ENCODE measurements at regions not wholly inside any gene's neighbourhood (a gene's known extent, or its start where the extent isn't known, plus 50 kb on each side); places are given as distances from the start of the nearest gene placed in this dataset.

DNA sequence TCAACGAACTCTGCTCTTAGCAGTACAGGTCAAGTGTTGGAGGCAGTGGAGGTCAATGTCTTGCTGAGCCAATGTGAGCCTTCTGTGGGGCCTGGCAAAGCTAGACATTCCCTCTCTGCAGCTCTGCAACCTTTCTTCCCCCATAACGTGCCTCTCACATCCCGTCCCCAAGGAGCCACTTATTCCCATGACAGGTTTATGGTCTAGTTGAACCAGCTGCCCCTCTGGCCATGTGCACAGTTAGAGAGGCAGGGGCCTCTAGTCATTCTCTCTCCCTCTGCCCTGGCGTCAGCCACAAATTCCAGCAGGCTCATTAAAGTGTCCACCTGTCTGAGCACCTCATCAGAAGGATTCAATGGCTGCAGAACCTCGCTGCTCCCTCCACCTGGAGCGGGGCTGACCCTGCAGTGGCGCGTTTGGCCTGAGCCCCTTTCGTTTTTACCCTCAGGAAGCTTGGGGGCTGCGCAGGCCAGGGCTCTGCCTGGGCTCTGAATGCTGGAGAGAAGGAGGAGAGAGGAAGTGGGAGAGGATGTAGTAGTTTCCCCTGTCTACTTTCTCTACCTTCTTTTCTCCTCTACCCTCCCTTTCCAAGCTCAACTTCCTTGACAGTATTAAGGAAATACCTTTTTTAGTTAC, 302.1 kb upstream of the B3GAT1 start (continued):
- TF ChIP-seq, protein P1, sequence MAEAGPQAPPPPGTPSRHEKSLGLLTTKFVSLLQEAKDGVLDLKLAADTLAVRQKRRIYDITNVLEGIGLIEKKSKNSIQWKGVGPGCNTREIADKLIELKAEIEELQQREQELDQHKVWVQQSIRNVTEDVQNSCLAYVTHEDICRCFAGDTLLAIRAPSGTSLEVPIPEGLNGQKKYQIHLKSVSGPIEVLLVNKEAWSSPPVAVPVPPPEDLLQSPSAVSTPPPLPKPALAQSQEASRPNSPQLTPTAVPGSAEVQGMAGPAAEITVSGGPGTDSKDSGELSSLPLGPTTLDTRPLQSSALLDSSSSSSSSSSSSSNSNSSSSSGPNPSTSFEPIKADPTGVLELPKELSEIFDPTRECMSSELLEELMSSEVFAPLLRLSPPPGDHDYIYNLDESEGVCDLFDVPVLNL (CRISPR knock-in tag; IDR thresholded peaks at IDR 0.05; ENCODE audit: borderline replicate concordance, low read depth), result no peak
- TF ChIP-seq, protein P2, sequence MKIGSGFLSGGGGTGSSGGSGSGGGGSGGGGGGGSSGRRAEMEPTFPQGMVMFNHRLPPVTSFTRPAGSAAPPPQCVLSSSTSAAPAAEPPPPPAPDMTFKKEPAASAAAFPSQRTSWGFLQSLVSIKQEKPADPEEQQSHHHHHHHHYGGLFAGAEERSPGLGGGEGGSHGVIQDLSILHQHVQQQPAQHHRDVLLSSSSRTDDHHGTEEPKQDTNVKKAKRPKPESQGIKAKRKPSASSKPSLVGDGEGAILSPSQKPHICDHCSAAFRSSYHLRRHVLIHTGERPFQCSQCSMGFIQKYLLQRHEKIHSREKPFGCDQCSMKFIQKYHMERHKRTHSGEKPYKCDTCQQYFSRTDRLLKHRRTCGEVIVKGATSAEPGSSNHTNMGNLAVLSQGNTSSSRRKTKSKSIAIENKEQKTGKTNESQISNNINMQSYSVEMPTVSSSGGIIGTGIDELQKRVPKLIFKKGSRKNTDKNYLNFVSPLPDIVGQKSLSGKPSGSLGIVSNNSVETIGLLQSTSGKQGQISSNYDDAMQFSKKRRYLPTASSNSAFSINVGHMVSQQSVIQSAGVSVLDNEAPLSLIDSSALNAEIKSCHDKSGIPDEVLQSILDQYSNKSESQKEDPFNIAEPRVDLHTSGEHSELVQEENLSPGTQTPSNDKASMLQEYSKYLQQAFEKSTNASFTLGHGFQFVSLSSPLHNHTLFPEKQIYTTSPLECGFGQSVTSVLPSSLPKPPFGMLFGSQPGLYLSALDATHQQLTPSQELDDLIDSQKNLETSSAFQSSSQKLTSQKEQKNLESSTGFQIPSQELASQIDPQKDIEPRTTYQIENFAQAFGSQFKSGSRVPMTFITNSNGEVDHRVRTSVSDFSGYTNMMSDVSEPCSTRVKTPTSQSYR (CRISPR knock-in tag; IDR thresholded peaks at IDR 0.05), result no peak
- TF ChIP-seq FOXJ3 (CRISPR knock-in tag; IDR thresholded peaks at IDR 0.05; ENCODE audit: borderline replicate concordance) (no peak), JUN (CRISPR knock-in tag; IDR thresholded peaks at IDR 0.05) (no peak)
- TF ChIP-seq, protein P3, sequence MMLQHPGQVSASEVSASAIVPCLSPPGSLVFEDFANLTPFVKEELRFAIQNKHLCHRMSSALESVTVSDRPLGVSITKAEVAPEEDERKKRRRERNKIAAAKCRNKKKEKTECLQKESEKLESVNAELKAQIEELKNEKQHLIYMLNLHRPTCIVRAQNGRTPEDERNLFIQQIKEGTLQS (CRISPR knock-in tag; conservative IDR thresholded peaks at IDR 0.05), result no peak
- TF ChIP-seq, protein P4, sequence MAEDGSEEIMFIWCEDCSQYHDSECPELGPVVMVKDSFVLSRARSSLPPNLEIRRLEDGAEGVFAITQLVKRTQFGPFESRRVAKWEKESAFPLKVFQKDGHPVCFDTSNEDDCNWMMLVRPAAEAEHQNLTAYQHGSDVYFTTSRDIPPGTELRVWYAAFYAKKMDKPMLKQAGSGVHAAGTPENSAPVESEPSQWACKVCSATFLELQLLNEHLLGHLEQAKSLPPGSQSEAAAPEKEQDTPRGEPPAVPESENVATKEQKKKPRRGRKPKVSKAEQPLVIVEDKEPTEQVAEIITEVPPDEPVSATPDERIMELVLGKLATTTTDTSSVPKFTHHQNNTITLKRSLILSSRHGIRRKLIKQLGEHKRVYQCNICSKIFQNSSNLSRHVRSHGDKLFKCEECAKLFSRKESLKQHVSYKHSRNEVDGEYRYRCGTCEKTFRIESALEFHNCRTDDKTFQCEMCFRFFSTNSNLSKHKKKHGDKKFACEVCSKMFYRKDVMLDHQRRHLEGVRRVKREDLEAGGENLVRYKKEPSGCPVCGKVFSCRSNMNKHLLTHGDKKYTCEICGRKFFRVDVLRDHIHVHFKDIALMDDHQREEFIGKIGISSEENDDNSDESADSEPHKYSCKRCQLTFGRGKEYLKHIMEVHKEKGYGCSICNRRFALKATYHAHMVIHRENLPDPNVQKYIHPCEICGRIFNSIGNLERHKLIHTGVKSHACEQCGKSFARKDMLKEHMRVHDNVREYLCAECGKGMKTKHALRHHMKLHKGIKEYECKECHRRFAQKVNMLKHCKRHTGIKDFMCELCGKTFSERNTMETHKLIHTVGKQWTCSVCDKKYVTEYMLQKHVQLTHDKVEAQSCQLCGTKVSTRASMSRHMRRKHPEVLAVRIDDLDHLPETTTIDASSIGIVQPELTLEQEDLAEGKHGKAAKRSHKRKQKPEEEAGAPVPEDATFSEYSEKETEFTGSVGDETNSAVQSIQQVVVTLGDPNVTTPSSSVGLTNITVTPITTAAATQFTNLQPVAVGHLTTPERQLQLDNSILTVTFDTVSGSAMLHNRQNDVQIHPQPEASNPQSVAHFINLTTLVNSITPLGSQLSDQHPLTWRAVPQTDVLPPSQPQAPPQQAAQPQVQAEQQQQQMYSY (CRISPR knock-in tag; IDR thresholded peaks at IDR 0.05), result no peak

DNA sequence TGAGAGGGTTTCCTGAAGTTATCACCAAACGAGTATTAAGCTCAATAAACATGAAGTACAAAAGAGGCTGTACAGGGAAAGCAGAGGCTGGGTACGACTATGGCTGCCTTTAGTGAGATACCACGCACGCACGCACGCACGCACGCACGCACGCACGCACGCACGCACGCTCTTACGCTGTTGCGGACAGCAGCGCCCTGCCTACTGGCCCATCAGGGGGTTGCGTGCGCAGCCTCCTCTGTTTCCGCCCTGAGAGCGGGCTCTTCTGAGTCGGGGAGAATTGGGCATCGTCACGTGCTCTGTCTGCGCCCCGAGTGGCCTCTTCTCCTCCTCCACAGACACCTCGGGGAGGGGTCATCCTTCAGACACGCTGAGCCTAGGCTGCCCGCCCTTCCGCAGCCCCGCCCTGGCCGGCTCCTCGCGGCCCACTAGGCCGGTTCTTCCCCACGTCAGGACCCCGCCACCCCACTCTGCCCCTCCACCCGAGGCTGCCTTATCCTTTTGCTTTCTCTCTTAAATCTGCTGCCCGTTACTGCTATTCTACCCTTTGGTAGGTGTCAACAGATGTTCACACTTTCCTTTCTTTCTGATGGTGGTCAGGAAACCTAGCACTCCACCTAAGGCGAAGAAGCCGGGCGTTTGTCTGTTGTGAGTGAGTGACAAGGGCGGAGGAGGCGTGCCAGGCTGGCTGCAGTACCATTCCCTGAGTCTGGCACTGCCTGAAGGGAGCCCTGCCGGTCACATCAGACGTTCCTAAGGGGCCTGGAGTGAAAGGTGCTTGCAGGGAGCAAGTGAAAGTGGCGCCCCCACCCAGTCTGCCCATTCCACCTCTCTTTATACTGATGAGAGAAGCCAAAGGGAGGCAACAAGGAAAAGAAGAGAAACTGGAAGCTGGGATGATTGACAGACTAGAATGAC, 300.4 kb upstream of the B3GAT1 start:
- no peak overlapping the region for H3K4me3 Mint-ChIP-seq
- ATAC-seq (peak; percentile 53; the same call in 1 of the 2 replicates), DNase-seq (ENCODE audit: low spot score) (no peak)
- no peaks in the 10 kb centered on the region for H3K9me3 Mint-ChIP-seq
- ChIA-PET POLR2A (no interaction called here), CTCF (no interaction called here)
- H3K36me3 Mint-ChIP-seq, result no peaks in the 10 kb centered on the region
- no peak for TF ChIP-seq TEAD1 (CRISPR knock-in tag; IDR thresholded peaks at IDR 0.05)
- TF ChIP-seq, protein P1 (CRISPR knock-in tag; IDR thresholded peaks at IDR 0.05; ENCODE audit: borderline replicate concordance, low read depth), result no peak
- TF ChIP-seq, protein P5, sequence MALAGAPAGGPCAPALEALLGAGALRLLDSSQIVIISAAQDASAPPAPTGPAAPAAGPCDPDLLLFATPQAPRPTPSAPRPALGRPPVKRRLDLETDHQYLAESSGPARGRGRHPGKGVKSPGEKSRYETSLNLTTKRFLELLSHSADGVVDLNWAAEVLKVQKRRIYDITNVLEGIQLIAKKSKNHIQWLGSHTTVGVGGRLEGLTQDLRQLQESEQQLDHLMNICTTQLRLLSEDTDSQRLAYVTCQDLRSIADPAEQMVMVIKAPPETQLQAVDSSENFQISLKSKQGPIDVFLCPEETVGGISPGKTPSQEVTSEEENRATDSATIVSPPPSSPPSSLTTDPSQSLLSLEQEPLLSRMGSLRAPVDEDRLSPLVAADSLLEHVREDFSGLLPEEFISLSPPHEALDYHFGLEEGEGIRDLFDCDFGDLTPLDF (CRISPR knock-in tag; IDR thresholded peaks at IDR 0.05), result no peak
- no peak for TF ChIP-seq ZNF416 (CRISPR knock-in tag; IDR thresholded peaks at IDR 0.05)
- no peak for TF ChIP-seq ESRRA (CRISPR knock-in tag; IDR thresholded peaks at IDR 0.05; ENCODE audit: borderline replicate concordance)
- TF ChIP-seq FOXP1 (CRISPR knock-in tag; IDR thresholded peaks at IDR 0.05; ENCODE audit: borderline replicate concordance), result no peak
- TF ChIP-seq, protein P6, sequence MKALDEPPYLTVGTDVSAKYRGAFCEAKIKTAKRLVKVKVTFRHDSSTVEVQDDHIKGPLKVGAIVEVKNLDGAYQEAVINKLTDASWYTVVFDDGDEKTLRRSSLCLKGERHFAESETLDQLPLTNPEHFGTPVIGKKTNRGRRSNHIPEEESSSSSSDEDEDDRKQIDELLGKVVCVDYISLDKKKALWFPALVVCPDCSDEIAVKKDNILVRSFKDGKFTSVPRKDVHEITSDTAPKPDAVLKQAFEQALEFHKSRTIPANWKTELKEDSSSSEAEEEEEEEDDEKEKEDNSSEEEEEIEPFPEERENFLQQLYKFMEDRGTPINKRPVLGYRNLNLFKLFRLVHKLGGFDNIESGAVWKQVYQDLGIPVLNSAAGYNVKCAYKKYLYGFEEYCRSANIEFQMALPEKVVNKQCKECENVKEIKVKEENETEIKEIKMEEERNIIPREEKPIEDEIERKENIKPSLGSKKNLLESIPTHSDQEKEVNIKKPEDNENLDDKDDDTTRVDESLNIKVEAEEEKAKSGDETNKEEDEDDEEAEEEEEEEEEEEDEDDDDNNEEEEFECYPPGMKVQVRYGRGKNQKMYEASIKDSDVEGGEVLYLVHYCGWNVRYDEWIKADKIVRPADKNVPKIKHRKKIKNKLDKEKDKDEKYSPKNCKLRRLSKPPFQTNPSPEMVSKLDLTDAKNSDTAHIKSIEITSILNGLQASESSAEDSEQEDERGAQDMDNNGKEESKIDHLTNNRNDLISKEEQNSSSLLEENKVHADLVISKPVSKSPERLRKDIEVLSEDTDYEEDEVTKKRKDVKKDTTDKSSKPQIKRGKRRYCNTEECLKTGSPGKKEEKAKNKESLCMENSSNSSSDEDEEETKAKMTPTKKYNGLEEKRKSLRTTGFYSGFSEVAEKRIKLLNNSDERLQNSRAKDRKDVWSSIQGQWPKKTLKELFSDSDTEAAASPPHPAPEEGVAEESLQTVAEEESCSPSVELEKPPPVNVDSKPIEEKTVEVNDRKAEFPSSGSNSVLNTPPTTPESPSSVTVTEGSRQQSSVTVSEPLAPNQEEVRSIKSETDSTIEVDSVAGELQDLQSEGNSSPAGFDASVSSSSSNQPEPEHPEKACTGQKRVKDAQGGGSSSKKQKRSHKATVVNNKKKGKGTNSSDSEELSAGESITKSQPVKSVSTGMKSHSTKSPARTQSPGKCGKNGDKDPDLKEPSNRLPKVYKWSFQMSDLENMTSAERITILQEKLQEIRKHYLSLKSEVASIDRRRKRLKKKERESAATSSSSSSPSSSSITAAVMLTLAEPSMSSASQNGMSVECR (CRISPR knock-in tag; IDR thresholded peaks at IDR 0.05; ENCODE audit: borderline replicate concordance), result no peak
- TF ChIP-seq, protein P7, sequence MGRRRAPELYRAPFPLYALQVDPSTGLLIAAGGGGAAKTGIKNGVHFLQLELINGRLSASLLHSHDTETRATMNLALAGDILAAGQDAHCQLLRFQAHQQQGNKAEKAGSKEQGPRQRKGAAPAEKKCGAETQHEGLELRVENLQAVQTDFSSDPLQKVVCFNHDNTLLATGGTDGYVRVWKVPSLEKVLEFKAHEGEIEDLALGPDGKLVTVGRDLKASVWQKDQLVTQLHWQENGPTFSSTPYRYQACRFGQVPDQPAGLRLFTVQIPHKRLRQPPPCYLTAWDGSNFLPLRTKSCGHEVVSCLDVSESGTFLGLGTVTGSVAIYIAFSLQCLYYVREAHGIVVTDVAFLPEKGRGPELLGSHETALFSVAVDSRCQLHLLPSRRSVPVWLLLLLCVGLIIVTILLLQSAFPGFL (CRISPR knock-in tag; IDR thresholded peaks at IDR 0.05; ENCODE audit: borderline replicate concordance), result no peak
- no peak overlapping the region for H3K27ac Mint-ChIP-seq
- no peaks in the 10 kb centered on the region for H3K4me1 Mint-ChIP-seq
- peaks cover 3% of the 10 kb centered on the region; the same call in 1 of the 2 replicates for H3K27me3 Mint-ChIP-seq (ENCODE audit: low read depth)

Measured in WTC11 (cell line).